H1 (cell line): ENCODE measurements at regions not wholly inside any gene's neighbourhood (a gene's known extent, or its start where the extent isn't known, plus 50 kb on each side); places are given as distances from the start of the nearest gene placed in this dataset.
"Not testable (repeated sequence)": the region's sequence is repeated elsewhere in the genome, so short reads cannot be mapped to it uniquely, and the experiment has no call there.

Source experiments
- CTCF ChIA-PET: fragments of 300-600 bp; sonication (Branson Sonifier 250); formaldehyde crosslinking; loops from one replicate; lab custom pipeline; 2021; ENCODE audit not compliant: partially characterized antibody; lab: Charles Lee
- POLR2A ChIA-PET: fragments of 300-600 bp; sonication (Branson Sonifier 250); formaldehyde crosslinking; loops from one replicate; lab custom pipeline; 2021; ENCODE audit warnings: inconsistent platforms; ENCODE audit not compliant: partially characterized antibody; lab: Charles Lee
- DNase-seq, 2 experiments: peaks; one replicate each; pipeline versions ENCODE4 v3.0.0 to v3.0.0-alpha.2; 2010 to 2022; ENCODE audit warnings: low spot score in 2 of 2, low read depth in 1 of 2, mixed read lengths in 1 of 2
- FAIRE-seq: peaks from 2 replicates; lab custom pipeline; 2011; peaks lifted over from hg19 to GRCh38; lab: Jason Lieb, UNC
- H2AFZ ChIP-seq: 2 replicates; pipeline ENCODE4 v1.8.1; 2012; ENCODE audit warnings: low read length, inconsistent platforms
- H2AK5ac ChIP-seq: 2 replicates; pipeline ENCODE4 v1.6.1; 2013; ENCODE audit warnings: low read depth, low read length
- H2BK120ac ChIP-seq: replicated peaks from 2 replicates; pipeline ENCODE3; 2013; ENCODE audit warnings: low read depth, low read length, inconsistent platforms
- H2BK12ac ChIP-seq: 2 replicates; pipeline ENCODE4 v1.6.1; 2013; ENCODE audit warnings: low read depth, low read length
- H2BK15ac ChIP-seq: 2 replicates; pipeline ENCODE4 v1.6.1; 2013; ENCODE audit warnings: low read length
- H2BK20ac ChIP-seq: 2 replicates; pipeline ENCODE4 v1.6.1; 2013; ENCODE audit warnings: low read length
- H2BK5ac ChIP-seq: 2 replicates; pipeline ENCODE4 v1.6.1; 2013; ENCODE audit warnings: low read depth, low read length
- H3K14ac ChIP-seq: 2 replicates; pipeline ENCODE4 v1.6.1; 2013; ENCODE audit warnings: inconsistent platforms; ENCODE audit not compliant: insufficient read length
- H3K18ac ChIP-seq: 2 replicates; pipeline ENCODE4 v1.6.1; 2013; ENCODE audit warnings: low read length; ENCODE audit errors: extremely low read depth
- H3K23ac ChIP-seq: 2 replicates; pipeline ENCODE4 v1.6.1; 2013; ENCODE audit warnings: inconsistent platforms; ENCODE audit not compliant: insufficient read length
- H3K23me2 ChIP-seq: 2 replicates; pipeline ENCODE4 v1.6.1; 2013; ENCODE audit warnings: low read depth, low read length
- H3K27ac ChIP-seq: 2 replicates; pipeline ENCODE4 v1.6.1; 2011; ENCODE audit warnings: low read depth, low read length, inconsistent platforms
- H3K27me3 ChIP-seq, 4 experiments: replicated peaks in 1 of 4; 1 replicate in 1 of 4; 2 replicates in 3 of 4; pipeline versions ENCODE4 v1.6.1 to v1.8.1; 2011 to 2013; ENCODE audit warnings: low read length in 3 of 4, mild to moderate bottlenecking in 3 of 4, inconsistent platforms in 2 of 4, mixed read lengths in 2 of 4, moderate library complexity in 1 of 4; ENCODE audit not compliant: control insufficient read depth in 3 of 4, insufficient read depth in 3 of 4; ENCODE audit errors: extremely low read depth in 1 of 4
- H3K36me3 ChIP-seq, 4 experiments: 2 replicates each; pipeline versions ENCODE4 v1.6.1 to v1.8.1; 2011 to 2013; ENCODE audit warnings: mild to moderate bottlenecking in 4 of 4, low read length in 3 of 4, moderate library complexity in 2 of 4, control low read depth in 1 of 4, inconsistent platforms in 1 of 4; ENCODE audit not compliant: insufficient read depth in 4 of 4, control insufficient read depth in 2 of 4
- H3K4ac ChIP-seq: replicated peaks from 2 replicates; pipeline ENCODE3; 2013; ENCODE audit warnings: low read length, low read depth, mixed read lengths, inconsistent platforms; ENCODE audit not compliant: insufficient read length
- H3K4me1 ChIP-seq, 4 experiments: replicated peaks in 1 of 4; 1 replicate in 1 of 4; 2 replicates in 3 of 4; pipeline versions ENCODE4 v1.6.1 to v1.8.1; 2011 to 2013; ENCODE audit warnings: low read length in 3 of 4, inconsistent platforms in 2 of 4, mixed read lengths in 1 of 4; ENCODE audit not compliant: insufficient read depth in 4 of 4, control insufficient read depth in 3 of 4
- H3K4me2 ChIP-seq, 2 experiments: 2 replicates each; pipeline versions ENCODE4 v1.6.1 to v1.8.1; 2011 to 2013; ENCODE audit warnings: low read depth in 2 of 2, low read length in 2 of 2, control low read depth in 1 of 2, inconsistent platforms in 1 of 2, mild to moderate bottlenecking in 1 of 2; ENCODE audit not compliant: insufficient read depth in 1 of 2
- H3K4me3 ChIP-seq, 4 experiments: fragments of 200-600, 300-600 bp in 1 of 4; sonication (generic), shearing (Covaris generic), sonication (Bioruptor Twin) in 1 of 4; 2 replicates each; pipeline versions ENCODE4 v1.5.1 to v1.8.1; 2011 to 2016; ENCODE audit warnings: low read length in 4 of 4, low read depth in 3 of 4, control low read depth in 2 of 4, inconsistent platforms in 2 of 4, mild to moderate bottlenecking in 2 of 4, mixed read lengths in 1 of 4, moderate library complexity in 1 of 4; ENCODE audit not compliant: insufficient read depth in 2 of 4; ENCODE audit errors: extremely low read depth in 1 of 4
- H3K56ac ChIP-seq: replicated peaks from 2 replicates; pipeline ENCODE3; 2013; ENCODE audit warnings: low read depth, mild to moderate bottlenecking, mixed read lengths, low read length, inconsistent platforms; ENCODE audit not compliant: insufficient read length
- H3K79me1 ChIP-seq: 2 replicates; pipeline ENCODE4 v1.6.1; 2013; ENCODE audit warnings: low read depth, low read length, control low read depth
- H3K79me2 ChIP-seq, 2 experiments: 2 replicates each; pipeline versions ENCODE4 v1.6.1 to v1.8.1; 2012 to 2013; ENCODE audit warnings: low read length in 2 of 2, mild to moderate bottlenecking in 2 of 2, inconsistent platforms in 1 of 2; ENCODE audit not compliant: insufficient read depth in 2 of 2, control insufficient read depth in 1 of 2
- H3K9ac ChIP-seq, 4 experiments: replicated peaks in 1 of 4; 1 replicate in 1 of 4; 2 replicates in 3 of 4; pipeline versions ENCODE4 v1.6.1 to v1.8.1; 2011 to 2013; ENCODE audit warnings: low read depth in 3 of 4, low read length in 3 of 4, control low read depth in 2 of 4, mild to moderate bottlenecking in 2 of 4, moderate library complexity in 2 of 4, inconsistent platforms in 1 of 4; ENCODE audit errors: extremely low read depth in 1 of 4
- H3K9me3 ChIP-seq, 2 experiments: 2 replicates each; pipeline versions ENCODE4 v1.6.1 to v1.8.1; 2012 to 2013; ENCODE audit warnings: mild to moderate bottlenecking in 2 of 2, moderate library complexity in 2 of 2, control low read depth in 1 of 2, inconsistent platforms in 1 of 2, low read depth in 1 of 2, low read length in 1 of 2, mixed read lengths in 1 of 2; ENCODE audit not compliant: insufficient read depth in 2 of 2
- H4K20me1 ChIP-seq, 2 experiments: replicated peaks in 1 of 2; 2 replicates each; pipeline versions ENCODE3 to v1.8.1; 2011 to 2013; ENCODE audit warnings: inconsistent platforms in 2 of 2, low read length in 2 of 2, mild to moderate bottlenecking in 1 of 2; ENCODE audit not compliant: insufficient read depth in 2 of 2, control insufficient read depth in 1 of 2
- H4K5ac ChIP-seq: 2 replicates; pipeline ENCODE4 v1.6.1; 2013; ENCODE audit warnings: low read length, low read depth, mixed read lengths, inconsistent platforms; ENCODE audit not compliant: insufficient read length
- H4K8ac ChIP-seq: 2 replicates; pipeline ENCODE4 v1.8.0; 2013; ENCODE audit warnings: mild to moderate bottlenecking, moderate library complexity, low read length, inconsistent platforms; ENCODE audit not compliant: insufficient read depth; ENCODE audit errors: extremely low read depth
- H4K91ac ChIP-seq: replicated peaks from 2 replicates; pipeline ENCODE3; 2013; ENCODE audit warnings: low read length, mixed read lengths, inconsistent platforms; ENCODE audit not compliant: insufficient read length
- WGBS, 2 experiments: shearing (Covaris generic) in 1 of 2; methylation state at CpG; one replicate each; pipeline versions ENCODE4 v1.1.6 to v1.1.7; 2013 to 2015; ENCODE audit warnings: low lambda C conversion rate in 2 of 2, mixed read lengths in 2 of 2, inconsistent platforms in 1 of 2, low coverage in 1 of 2, missing lambda C conversion rate in 1 of 2; ENCODE audit not compliant: insufficient replicate concordance in 2 of 2, insufficient coverage in 1 of 2, insufficient read length in 1 of 2; ENCODE audit errors: extremely low coverage in 1 of 2, missing lambda C conversion rate in 1 of 2; 5-methylcytosine and 5-hydroxymethylcytosine counted together

GRCh38 chr4:131727418-131727817 is 1421.7 kb upstream of the PCDH10 start:
- H2BK15ac ChIP-seq, H4K91ac ChIP-seq, H3K23me2 ChIP-seq, POLR2A ChIA-PET, H4K20me1 ChIP-seq, H2BK20ac ChIP-seq, H3K14ac ChIP-seq, H2AK5ac ChIP-seq, DNase-seq, H3K56ac ChIP-seq, H3K27ac ChIP-seq, H3K23ac ChIP-seq, H4K8ac ChIP-seq, H2BK120ac ChIP-seq, H3K4ac ChIP-seq, H2AFZ ChIP-seq, H3K79me2 ChIP-seq, H3K79me1 ChIP-seq, H4K5ac ChIP-seq, H3K4me1 ChIP-seq, H3K27me3 ChIP-seq, H2BK12ac ChIP-seq, H3K9ac ChIP-seq, H2BK5ac ChIP-seq, H3K4me2 ChIP-seq, FAIRE-seq, H3K18ac ChIP-seq, CTCF ChIA-PET, H3K36me3 ChIP-seq, H3K4me3 ChIP-seq: not testable (repeated sequence)
- 94% methylated on average over 10 of the region's 40 CpGs; no CpG with 5 or more reads in 1 of the 2 experiments for whole genome bisulfite sequencing, 2 experiments
- peaks cover 0 to 50% of the 10 kb centered on the region in 2 experiments; a peak in 2 of 4 replicates for H3K9me3 ChIP-seq

DNA sequence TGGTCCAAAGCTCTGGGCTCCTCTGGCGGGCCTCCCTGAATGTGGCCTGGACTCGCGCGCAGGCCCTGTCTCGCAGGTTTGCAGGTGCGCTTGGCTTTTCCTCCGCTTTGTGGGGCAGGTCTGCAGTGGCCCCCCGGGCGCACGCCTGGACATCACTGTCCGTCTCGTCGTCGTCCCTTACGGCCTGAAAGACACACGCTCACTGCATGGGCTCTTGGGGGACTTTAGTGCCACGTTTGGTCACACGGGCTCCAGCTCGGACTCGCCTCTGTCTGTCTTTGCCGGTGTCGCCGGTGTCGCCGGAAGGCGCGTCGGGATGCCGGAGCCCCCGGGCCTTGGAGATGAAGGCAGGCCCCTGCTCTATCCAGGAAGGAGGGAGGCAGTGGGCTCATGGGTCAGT is 1419.9 kb upstream of the PCDH10 start:
- CTCF ChIA-PET, H2BK5ac ChIP-seq, H4K20me1 ChIP-seq, H2BK15ac ChIP-seq, H2BK12ac ChIP-seq, H3K9ac ChIP-seq, FAIRE-seq, H3K23ac ChIP-seq, H3K27me3 ChIP-seq, H3K4me2 ChIP-seq, H3K14ac ChIP-seq, POLR2A ChIA-PET, H4K5ac ChIP-seq, DNase-seq, H2BK20ac ChIP-seq, H4K91ac ChIP-seq, H2BK120ac ChIP-seq, H3K79me1 ChIP-seq, H3K27ac ChIP-seq, H3K4ac ChIP-seq, H2AK5ac ChIP-seq, H3K36me3 ChIP-seq, H3K79me2 ChIP-seq, H3K4me1 ChIP-seq, H3K23me2 ChIP-seq, H3K4me3 ChIP-seq, H3K18ac ChIP-seq, H4K8ac ChIP-seq, H3K56ac ChIP-seq, H2AFZ ChIP-seq: not testable (repeated sequence)
- peaks cover 0 to 61% of the 10 kb centered on the region in 2 experiments; a peak in 2 of 4 replicates for H3K9me3 ChIP-seq
- 97% methylated on average over 21 of the region's 30 CpGs; no CpG with 5 or more reads in 1 of the 2 experiments for WGBS, 2 experiments
